GM12865 (cell line): ENCODE measurements at regions not wholly inside any gene's neighbourhood (a gene's known extent, or its start where the extent isn't known, plus 50 kb on each side); places are given as distances from the start of the nearest gene placed in this dataset.

Source experiments
- DNase-seq: peaks from one replicate; pipeline ENCODE4 v3.0.0; 2010; ENCODE audit warnings: low read depth
- H3K4me3 ChIP-seq: 2 replicates; pipeline ENCODE4 v1.5.1; 2011; ENCODE audit warnings: mild to moderate bottlenecking, low read depth, low read length, control low read depth
- CTCF ChIP-seq: IDR thresholded peaks from 2 replicates; pipeline ENCODE4 v1.5.1; 2011; ENCODE audit warnings: low read length, control low read depth, low read depth, inconsistent platforms; ENCODE audit not compliant: insufficient read depth; ENCODE audit errors: missing control alignments

GRCh38 chr4:156335721-156336120 lies 382.1 kb upstream of the CTSO start:
- H3K4me3 ChIP-seq, result no peak overlapping the region
- no peak for DNase-seq
- TF ChIP-seq CTCF, result no peak

GRCh38 chr4:156330436-156331031 lies 376.9 kb upstream of the CTSO start:
- DNase-seq, result no peak
- TF ChIP-seq CTCF, result no peak
- no peak overlapping the region for H3K4me3 ChIP-seq

- TF ChIP-seq CTCF, result no peak
- no peak overlapping the region for H3K4me3 ChIP-seq
- no peak for DNase-seq
Measured at GRCh38 chr4:156329779-156330178, 376.1 kb upstream of the CTSO start.

- H3K4me3 ChIP-seq, result no peak overlapping the region
- no peak for DNase-seq
- TF ChIP-seq CTCF, result no peak
Measured at GRCh38 chr4:156328882-156329281, 375.2 kb upstream of the CTSO start.

- no peak overlapping the region for H3K4me3 ChIP-seq
- DNase-seq, result no peak
- TF ChIP-seq CTCF, result no peak
Measured at GRCh38 chr4:156326246-156326645, 372.6 kb upstream of the CTSO start.

- no peak for TF ChIP-seq CTCF
- no peak for DNase-seq
- H3K4me3 ChIP-seq, result no peak overlapping the region
Measured at GRCh38 chr4:156322592-156322991, 368.9 kb upstream of the CTSO start.

- DNase-seq, result no peak
- H3K4me3 ChIP-seq, result no peak overlapping the region
- no peak for TF ChIP-seq CTCF
Measured at GRCh38 chr4:156321203-156321602, 367.5 kb upstream of the CTSO start.
